ENCODE measurements at regions not wholly inside any gene's neighbourhood (a gene's known extent, or its start where the extent isn't known, plus 50 kb on each side); places are given as distances from the start of the nearest gene placed in this dataset.

DNA sequence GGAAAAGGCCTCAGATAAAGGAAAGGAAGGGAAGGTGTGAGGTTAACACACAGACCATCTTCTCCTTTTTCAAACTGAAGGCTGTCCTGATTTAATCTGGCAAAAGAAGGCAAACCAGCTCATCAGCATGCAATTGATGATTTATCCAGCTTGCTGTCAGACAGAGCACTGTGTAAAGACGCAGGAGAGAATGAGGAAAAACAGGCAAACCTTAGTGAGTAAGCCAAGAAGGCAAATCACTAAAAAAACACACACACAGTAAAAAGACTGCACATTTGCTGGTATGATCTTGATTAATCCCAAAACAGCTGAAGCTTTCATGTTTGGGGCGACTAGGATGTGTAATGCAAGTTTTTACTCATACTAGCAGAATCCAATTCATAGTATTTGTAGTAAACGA, 65.8 kb upstream of the SKAP2 start:
- TF ChIP-seq, protein P1, sequence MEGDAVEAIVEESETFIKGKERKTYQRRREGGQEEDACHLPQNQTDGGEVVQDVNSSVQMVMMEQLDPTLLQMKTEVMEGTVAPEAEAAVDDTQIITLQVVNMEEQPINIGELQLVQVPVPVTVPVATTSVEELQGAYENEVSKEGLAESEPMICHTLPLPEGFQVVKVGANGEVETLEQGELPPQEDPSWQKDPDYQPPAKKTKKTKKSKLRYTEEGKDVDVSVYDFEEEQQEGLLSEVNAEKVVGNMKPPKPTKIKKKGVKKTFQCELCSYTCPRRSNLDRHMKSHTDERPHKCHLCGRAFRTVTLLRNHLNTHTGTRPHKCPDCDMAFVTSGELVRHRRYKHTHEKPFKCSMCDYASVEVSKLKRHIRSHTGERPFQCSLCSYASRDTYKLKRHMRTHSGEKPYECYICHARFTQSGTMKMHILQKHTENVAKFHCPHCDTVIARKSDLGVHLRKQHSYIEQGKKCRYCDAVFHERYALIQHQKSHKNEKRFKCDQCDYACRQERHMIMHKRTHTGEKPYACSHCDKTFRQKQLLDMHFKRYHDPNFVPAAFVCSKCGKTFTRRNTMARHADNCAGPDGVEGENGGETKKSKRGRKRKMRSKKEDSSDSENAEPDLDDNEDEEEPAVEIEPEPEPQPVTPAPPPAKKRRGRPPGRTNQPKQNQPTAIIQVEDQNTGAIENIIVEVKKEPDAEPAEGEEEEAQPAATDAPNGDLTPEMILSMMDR (IDR thresholded peaks at IDR 0.05 in 2 of 3, conservative IDR thresholded peaks at IDR 0.05 in 1 of 3; ENCODE audit: insufficient read depth in 2 of 3, low read depth in 1 of 3, low read length in 3 of 3), result no peak
- no peak for TF ChIP-seq MAZ (CRISPR knock-in tag; conservative IDR thresholded peaks at IDR 0.05 in 1 of 2, IDR thresholded peaks at IDR 0.05 in 1 of 2)
- no peak for TF ChIP-seq BHLHE40 (IDR thresholded peaks at IDR 0.05; ENCODE audit: low read length)
- TF ChIP-seq POLR2AphosphoS5 (IDR thresholded peaks at IDR 0.05; ENCODE audit: control insufficient read depth, insufficient read depth, low read depth, low read length), result no peak
- no peak for TF ChIP-seq ZBTB8A (IDR thresholded peaks at IDR 0.05; ENCODE audit: partially characterized antibody)
- TF ChIP-seq MTA3 (IDR thresholded peaks at IDR 0.05; ENCODE audit: borderline replicate concordance), result no peak
- TF ChIP-seq CLOCK (CRISPR knock-in tag; IDR thresholded peaks at IDR 0.05; ENCODE audit: borderline replicate concordance), result no peak
- no peak for TF ChIP-seq CREB1 (IDR thresholded peaks at IDR 0.05)
- TF ChIP-seq CREB1 (CRISPR knock-in tag; IDR thresholded peaks at IDR 0.05), result no peak
- no peak for TF ChIP-seq SREBF2 (CRISPR knock-in tag; IDR thresholded peaks at IDR 0.05)
- no peak for TF ChIP-seq NCOA2 (IDR thresholded peaks at IDR 0.05; ENCODE audit: partially characterized antibody in 2 of 2)
- no peak for TF ChIP-seq NFRKB (IDR thresholded peaks at IDR 0.05; ENCODE audit: low read depth)

All from K562 (cell line).